DMS114 treated with DMSO at 0.1 percent for 48 hours (cell line): ENCODE measurements at regions not wholly inside any gene's neighbourhood (a gene's known extent, or its start where the extent isn't known, plus 50 kb on each side); places are given as distances from the start of the nearest gene placed in this dataset.

ENCODE experiments used
- DNase-seq: peaks from one replicate; lab custom pipeline; 2025; ENCODE audit not compliant: unreplicated experiment; lab: John Stamatoyannopoulos, UW

DNA sequence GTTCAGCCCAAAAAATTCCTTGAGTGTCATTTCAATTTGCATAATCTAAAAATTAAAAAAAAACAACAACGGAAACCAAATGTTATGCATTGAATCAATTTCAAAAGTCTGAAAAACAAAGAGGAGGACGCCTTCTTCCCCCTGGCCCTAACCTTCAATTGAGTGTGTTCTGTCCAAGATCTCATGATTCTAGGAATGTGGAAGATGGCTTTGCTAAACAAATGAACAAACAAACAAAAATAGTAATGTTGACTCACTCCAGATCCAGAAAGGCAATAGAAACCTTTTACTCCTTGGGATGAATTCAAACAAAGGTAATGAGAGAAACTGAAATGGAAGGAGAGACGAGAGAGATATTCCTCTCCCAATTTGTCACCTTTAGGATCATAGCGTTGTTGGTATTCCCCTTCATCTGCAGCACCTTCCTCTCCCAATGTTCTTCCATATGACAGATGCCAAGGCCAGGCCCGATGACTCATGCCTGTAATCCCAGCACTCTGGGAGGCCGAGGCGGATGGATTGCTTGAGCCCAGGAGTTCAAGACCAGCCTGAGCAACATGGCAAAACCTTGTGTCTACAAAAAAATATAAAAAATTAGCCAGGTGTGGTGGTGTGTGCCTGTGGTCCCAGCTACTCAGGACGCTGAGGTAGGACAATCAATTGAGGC, 109.2 kb upstream of the ADGRF1 start:
- no peak for DNase-seq

DNA sequence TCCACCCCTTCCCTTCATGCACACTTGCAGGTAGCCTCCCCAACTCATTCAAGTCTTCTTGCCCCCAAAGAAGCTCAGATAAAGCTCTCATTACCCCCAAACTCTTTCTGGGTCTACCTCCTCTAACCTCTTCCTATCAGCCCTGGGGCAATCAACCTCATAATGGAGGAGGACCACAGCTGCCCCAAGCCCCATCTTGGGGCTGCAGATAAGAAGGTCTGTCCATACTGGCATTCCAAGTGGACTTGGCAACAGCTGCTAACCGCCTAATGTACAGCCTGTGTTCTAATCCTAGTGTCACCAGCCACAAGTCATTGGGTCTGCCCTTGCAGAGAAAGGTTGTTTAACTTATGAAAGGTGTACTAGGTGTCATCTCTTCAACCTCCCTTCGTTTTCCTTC, 107.4 kb upstream of the ADGRF1 start:
- DNase-seq, result no peak

DNA sequence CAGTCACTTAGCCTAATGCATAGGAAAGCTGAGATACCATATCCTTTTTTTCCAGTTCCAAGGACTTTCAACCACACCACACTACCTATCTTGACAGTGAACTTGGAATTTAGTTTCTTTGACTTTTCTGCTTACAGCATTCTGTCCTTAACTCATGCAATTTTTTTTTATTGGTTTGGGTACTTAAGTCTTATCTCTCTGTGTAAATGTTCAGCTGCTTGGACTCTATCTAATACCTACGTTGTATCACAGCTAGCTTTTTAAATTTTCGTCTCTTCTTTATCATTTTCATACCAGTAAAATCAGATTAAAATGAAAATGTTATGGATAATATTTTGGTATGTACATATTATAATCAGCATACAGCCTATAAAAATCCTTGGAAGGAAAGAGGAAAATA, 106.9 kb upstream of the ADGRF1 start:
- DNase-seq, result no peak

DNA sequence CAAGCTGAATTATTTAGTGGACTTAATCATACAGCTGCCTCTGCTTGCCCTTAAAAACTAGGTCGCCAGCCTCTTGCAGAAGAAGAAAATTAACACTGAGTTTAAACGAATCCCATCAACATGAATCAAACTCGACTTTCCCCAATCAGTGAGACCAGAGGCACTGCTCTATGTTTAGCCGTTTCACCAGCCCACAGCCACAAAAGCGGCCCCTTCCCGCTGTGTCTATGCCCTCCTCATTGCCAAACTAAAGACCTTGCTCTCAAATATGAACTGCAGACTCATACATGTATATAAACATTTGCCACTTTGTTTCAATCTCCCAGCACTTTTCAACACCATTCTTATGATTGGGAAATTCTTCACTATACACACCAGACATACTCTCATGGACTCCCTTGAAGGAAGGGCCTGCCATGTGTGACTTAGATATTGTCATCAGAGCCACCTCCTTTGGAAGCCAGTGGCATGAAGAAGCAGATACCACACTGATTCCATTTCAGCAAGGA, 105.8 kb upstream of the ADGRF1 start:
- no peak for DNase-seq

DNA sequence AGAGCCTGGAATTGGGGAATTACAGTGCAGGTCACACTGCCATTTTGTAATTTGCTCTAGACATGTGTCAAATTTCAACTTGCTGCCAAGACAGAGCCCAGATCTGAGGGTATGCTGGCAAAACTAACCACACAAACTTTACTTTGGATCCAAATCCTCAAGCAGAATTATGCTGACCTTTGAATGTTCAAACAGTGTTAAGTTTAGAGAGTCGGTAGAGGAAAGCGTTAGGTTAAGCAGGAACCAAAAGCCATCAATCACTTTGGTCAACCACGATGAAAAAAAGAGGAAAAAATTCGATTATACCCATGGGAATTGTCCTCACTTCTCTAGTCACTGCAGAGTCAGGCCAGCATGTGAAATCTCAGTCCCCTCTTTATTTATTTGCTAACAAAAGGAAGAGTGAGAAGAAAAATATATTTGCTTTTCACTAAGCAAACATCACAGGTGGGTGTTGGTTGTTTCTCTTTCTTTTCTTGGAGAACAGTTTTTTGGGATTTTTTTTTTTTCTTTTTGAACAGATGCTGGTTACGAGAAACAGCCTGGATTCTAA, 105.1 kb upstream of the ADGRF1 start:
- DNase-seq, result no peak

DNA sequence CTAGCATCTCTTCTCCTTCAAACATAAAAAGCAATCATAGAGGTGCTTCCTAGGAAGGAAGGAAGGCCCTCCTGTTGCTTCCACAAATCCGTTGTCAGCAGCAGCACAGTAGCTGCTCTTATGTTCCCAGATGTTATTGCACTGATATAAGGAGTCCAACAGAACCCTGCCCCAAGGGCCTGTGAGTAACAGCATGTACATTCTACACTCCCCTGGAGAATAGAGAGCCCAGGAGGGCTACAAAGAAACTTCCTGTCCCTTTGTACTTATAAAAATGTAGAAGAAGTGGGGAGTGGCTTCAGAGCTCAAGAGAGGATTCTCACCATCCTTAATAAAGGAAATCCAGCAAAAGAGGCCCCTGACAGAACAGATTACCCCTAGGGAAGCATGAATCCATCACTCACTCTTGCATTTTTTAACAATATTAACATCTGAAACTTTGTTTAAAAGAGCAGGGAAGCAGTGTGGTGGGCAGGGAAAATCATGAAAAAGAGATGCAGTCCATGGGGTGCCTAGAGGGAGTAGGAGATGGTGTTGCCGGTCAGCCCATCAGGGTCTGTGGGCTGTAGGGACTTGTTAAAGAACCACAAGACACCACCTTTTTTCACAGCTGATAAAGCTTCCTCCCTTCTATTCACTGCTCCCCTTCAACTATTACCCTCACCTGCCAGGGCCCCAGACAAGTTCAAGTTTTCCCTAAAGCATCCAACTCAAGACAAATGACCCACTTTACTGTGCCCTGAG, 104.5 kb upstream of the ADGRF1 start:
- DNase-seq, result no peak

DNA sequence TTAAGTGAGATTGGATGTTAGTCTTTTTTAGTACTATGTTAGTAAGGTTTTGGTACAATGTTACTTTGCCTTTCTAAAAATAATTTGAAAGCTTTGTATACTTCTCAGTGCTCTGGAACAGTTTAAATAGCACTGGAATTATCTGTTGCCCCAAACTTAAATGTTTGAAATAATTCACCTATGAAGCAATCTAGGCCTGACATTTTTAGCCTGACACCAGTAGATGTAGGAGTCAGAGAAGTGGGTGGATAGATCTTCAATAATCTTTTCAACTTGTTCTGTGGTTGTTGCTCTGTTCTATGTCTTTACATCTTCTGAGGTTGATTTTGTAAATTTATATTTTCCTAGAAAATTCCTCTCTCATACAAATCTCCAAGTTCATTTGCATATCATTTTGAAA, 103.1 kb upstream of the ADGRF1 start:
- no peak for DNase-seq

DNA sequence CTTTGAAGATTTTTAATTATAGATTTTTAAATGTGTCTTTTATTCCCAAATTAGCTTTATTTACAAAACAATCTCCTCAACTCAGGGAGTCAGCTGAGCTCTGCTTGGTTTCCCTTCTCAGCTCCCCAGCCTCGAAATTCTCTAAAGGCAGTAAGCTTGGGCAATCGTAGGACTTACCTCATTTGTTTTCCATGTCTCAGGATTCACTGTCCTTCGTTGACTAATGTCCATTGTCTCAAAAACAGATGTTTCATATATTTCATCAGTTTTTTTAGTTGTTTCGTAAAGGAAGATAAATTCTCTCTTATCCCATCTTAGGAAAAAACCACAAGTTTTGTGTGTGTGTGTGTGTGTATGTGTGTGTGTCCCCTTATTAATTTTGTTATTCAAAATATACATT, 102.2 kb upstream of the ADGRF1 start:
- DNase-seq, result no peak

DNA sequence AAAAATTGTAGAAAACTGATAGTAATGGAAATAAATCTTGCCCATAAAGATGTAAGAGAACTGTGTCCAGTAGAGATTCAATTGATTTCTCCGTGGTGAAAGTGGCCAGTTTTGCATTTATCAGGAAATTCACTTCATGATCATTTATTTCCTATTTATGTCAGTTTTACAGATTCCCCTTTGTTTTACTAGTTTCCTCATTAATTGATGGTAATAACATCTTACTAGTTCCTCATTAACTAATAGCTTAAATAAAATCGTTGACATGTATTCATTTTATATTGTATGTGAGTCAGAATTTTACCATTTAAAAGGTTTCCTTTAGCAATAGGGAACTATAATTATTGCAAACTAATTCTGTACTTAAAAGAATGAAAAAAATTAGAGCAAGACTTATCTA, 99.8 kb upstream of the ADGRF1 start:
- DNase-seq, result no peak

DNA sequence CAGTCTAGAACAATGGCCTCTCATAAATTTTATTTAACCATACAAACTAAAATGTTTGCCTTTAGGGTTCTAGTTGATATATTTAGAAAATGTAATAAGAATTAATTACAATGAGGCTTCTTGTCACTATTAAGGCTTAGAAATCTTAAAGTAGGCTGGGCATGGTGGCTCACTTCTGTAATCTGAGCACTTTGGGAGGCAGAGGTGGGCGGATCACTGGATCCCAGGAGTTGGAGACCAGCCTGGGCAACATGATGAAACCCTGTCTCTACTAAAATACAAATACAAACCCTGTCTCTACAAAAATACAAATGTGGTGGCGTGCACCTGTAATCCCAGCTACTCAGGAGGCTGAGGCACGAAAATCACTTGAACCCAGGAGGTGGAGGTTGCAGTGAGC, 99.0 kb upstream of the ADGRF1 start:
- DNase-seq, result no peak

DNA sequence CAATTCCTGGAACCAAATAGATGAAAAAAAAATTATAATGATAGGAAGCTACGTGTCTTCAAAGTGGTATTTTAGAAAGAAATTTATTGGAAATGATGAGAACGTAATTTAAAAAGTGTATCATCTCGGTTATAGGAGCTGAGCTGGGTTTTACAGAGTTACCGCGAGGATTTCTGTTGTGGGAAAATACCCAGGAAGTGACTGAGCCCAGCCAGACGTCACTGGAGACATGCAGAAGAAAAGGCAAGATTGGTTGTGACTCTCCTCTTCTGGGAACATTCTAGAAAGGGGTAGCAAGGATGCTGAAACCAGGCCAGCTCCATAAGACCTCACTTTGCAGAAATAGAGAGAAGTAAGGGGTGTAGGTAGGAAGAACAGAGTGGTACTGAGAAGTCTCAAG, 95.9 kb upstream of the ADGRF1 start:
- no peak for DNase-seq

DNA sequence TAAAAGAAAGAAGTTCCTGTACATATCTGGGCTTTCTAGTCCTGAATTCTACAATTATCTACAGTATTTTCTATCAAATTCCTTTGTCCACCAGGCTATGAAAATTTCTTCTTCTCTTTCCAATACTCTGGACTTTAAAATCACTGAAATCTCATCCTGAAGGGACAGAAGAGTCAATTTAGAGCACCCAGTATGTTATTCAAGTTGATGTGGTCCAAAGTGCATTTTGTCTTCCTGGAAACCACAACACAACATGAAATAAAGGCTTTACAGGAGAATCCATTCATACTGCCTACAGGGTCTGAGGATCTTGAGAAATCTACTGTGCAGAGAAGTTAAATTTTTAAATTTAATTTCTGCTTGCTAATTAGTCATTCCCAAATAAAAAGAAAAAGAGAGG, 94.9 kb upstream of the ADGRF1 start:
- DNase-seq, result no peak

DNA sequence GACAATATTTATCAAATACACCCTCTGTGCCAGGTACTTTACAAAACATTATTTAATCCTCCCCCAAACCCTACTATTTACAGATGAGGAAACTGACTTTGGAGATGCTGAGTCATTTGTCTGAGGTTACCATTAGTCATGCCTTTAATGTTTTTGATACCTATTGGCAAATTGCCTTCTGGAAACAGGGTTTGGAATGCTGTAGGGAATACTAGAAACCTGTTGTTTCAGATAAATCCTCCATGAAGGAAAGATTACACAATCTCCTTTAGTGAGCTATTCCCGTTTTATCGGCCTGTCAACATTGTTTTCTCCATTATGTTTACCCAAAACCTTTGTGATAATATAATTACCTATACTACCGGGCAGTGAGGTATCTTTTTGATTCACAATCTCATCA, 93.6 kb upstream of the ADGRF1 start:
- DNase-seq, result no peak

DNA sequence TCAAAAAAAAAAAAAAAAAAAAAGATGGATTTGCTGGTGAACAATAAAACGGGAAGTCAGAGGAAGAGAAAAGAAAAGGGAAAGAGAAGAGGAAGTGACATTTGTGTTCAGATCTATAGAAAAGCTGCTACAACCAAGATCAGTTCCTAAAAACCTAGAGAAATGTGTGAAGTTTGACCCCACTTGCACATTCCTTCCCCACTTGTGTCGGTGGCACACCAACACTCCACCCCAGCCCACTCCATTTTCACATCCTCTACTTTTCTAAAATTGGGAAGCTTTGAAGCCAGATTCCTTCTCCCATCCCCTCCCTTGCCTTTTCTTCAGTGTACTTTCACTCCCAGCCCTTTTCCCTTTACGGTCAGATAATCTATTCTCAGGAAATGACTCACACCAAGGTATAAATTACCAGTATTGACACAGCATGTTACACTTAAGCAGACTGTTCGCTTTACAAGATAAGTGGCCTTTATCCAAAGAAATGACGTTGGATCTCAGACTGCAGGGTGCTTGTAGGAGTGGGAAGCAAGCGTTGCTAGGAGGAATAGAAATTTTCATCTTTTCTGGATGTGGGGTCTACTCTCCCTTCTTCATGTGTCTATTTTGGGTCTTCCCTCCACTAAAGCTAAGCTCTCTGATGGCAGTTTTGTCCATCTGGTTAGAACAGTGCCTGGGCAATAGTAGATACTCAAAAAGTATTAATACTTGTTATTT, 92.5 kb upstream of the ADGRF1 start:
- no peak for DNase-seq

DNA sequence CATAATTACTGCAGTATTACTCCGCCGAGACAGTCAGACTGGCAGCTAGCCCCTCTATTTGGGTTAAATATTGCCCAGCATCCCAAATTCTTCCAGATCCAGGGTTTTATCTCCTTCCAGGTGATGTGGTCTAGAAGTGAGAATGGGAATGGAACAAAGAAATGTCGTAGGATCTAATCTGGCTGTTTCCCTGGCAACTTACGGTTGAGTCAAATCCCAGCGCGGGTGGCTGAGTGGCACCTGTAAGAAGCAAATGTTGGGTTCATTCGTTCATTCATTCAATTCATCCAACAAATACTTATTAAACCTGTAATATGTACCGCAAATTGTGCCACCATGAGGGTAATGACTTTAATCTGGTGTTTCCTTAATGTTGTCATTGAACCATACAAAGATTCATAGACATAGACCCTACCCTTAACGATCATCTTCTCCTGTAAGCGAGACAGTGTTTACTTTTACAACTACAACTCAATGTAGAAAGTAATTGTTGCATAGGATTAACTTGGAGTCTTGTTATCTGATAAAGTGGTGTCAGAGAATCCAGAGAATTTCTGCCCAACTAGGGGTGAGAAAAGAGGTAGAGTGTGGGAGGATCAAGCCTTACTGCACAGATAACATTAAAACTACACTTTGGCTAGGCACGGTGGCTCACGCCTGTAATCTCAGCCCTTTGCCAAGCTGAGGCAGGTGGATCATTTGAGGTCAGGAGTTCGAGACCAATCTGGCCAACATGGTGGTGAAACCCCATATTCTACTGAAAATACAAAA, 91.3 kb upstream of the ADGRF1 start:
- DNase-seq, result no peak

DNA sequence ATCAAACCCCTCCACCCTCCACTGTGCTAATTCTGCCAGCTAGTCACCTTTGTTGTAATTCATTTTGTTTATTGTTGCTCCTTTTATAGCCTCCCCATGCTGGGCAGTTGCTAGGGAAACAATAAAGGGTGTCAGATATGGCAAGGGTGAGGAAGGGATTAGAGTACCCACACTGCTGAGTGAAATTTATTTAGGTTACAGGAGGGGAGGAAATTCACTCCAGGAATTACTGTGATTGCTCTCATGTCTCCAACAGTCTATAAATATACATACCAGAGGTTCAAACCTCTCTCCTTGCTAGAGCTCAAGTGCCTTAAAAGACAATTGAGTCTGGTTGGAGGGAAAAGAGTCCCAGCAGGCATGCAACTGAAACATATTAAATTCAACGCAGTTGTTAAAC, 90.6 kb upstream of the ADGRF1 start:
- DNase-seq, result no peak

DNA sequence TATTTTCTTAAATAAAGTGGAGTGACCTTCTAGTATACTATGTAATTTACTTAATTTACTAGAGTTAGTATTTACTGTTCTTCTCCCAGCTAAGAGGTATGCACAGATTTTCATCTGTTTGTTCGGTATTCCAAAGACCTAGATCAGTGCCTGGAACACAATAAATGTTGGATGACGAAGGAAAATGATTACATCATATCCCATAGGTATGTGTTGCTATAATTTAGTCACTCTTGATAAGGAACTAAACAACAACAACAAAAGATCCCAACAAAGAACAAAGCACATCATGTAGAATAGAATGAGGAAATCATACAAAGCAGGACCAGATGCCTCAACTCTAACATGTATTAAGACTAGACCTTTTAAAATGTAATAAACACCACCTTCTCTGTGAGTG, 89.6 kb upstream of the ADGRF1 start:
- no peak for DNase-seq

DNA sequence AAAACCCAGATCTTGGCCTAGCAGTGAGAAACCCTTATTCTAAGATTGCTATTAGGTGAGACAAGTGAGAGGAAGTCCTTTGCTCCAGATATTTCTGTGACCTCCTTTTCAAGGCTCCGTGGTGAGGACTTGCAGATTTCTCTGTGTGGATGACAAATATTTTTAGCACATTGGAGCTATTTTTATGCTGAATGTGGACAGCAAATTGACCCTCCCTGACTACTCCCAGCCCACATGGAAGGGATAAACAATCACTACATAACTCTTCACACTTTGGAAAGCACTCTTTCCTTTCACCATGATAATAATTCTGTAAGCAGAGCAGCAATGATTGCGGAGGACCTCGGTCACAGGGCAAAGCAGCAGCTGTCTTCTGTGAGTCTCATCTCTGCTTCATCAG, 88.0 kb upstream of the ADGRF1 start:
- DNase-seq, result no peak

DNA sequence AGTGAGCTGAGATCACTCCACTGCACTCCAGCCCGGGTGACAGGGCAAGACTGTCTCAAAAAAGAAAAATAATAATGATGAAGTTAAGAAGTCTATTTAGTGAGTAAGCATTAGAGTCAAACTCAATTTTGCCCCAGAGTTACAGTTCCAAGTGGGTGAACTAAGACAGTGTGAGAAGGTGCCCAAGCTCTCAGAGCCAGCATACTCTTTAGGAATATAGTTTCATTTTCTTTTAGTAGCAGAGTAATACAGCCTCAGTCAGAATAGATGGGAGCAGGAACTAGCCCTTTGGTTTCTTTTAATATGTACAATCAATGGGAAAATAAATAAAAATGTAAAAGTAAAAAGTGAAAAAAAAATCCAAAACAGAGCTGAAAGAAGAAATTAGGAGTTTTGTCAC, 87.0 kb upstream of the ADGRF1 start:
- no peak for DNase-seq

DNA sequence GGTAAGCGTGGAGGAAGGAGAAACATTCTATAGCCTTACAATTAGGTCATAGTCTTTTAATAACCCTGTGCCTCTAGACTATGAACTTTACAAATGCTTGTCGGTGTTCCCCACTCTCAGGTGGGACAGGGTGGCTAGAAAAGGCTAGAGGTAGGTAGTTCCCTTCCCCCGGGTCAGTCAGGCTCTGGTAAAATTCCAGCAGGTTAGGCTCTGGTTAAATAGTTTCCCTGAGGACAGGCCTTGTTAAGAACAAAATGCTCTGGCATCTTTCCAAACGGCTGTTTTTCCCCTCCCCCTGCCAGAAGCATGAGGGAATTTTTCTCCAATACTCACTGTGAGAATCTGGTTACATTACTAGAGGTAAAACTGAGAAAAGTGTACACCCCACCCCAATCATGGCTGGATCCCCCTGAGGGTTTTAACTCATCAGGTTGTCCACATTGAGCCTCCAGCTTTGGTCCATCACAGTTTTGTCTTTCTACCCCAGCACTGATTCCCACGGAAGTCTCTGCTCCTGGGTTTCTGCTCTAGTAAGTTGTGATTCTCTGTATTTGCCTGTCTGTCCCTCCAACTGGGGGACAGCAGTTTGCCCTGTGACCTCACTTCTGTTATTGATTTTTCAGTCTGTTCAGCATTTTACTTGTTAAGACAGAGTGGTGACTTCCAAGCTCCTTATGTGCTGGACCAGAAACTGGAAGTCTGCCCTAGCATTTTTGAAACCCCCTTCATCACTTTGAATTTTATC, 84.7 kb upstream of the ADGRF1 start:
- DNase-seq, result no peak
